GM23248 (cell line): ENCODE measurements at regions not wholly inside any gene's neighbourhood (a gene's known extent, or its start where the extent isn't known, plus 50 kb on each side); places are given as distances from the start of the nearest gene placed in this dataset.

ENCODE experiments used
- EZH2 ChIP-seq: fragments of 200-600 bp; sonication (generic); IDR thresholded peaks from 2 replicates; pipeline ENCODE4 v1.6.1; 2018; ENCODE audit warnings: antibody characterized with exemption, mild to moderate bottlenecking; ENCODE audit not compliant: insufficient read depth, poor library complexity, severe bottlenecking
- EZH2phosphoT487 ChIP-seq: fragments of 200-600 bp; sonication (generic); IDR thresholded peaks from 2 replicates; pipeline ENCODE4 v1.6.1; 2018; ENCODE audit warnings: antibody characterized with exemption, moderate library complexity, mild to moderate bottlenecking, low read depth; ENCODE audit not compliant: insufficient read depth

DNA sequence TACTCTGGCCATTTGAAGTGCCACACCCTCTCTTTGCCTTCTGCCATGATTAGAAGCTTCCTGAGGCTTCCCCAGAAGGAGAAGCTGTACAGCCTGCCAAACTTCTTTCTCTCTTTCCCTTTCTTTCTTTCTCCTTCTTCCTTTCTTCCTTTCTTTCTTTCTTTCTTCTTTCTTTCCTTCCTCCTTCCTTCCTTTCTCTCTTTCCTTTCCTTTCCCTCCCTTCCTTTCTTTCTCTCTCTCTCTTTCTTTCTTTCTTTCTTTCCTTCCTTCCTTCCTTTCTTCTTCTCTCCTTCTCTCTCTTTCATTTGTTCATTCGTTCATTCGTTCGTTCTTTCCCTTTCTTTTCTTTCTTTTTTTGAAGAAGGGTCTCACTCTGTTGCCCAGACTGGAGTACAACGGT, 931.0 kb downstream of the TTLL7 start:
- no peak for TF ChIP-seq EZH2
- no peak for TF ChIP-seq EZH2phosphoT487
